ENCODE measurements at regions not wholly inside any gene's neighbourhood (a gene's known extent, or its start where the extent isn't known, plus 50 kb on each side); places are given as distances from the start of the nearest gene placed in this dataset.
"Not testable (repeated sequence)": the region's sequence is repeated elsewhere in the genome, so short reads cannot be mapped to it uniquely, and the experiment has no call there.

DNA sequence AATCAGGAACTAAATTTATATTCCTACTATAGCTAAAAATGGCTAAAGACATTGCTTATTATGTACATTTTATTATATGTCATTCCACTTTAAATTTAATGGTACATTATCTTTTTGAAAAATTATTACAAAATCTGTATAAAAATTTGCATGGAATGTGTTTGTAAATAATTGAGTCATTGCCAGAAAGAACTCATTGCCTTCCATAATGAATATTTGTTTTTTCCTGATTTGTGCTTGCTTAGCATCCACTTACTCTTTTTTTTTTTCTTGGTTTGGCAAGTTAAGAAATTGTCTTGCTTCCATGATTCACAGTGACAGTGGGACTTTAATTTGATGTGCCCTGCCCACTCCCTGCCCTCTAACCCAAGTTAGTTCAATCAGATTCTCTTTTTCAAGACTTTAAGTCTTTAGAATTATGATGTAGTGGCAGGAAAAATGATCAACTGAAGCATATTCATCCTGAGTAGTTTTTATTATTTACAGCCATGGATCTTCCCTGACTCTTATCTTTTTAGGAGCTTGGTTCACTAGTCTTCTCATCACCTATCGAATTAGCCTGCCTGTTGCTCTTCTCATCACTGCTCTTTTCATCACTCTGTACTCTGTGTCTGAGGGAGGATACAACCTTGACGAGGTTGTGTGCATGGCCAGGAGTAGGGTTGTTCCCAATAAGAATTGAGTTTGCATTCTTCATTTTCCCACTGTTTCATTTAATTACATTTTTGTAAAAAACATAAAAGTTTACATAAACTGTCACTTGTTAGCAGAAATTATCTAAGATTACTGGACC is 442.0 kb downstream of the BTG1 start:
- in situ Hi-C loops (cut with MboI; ENCODE audit: low sequenced_read_pairs, unreplicated experiment), result no loop called here
- TF ChIP-seq, protein P1, sequence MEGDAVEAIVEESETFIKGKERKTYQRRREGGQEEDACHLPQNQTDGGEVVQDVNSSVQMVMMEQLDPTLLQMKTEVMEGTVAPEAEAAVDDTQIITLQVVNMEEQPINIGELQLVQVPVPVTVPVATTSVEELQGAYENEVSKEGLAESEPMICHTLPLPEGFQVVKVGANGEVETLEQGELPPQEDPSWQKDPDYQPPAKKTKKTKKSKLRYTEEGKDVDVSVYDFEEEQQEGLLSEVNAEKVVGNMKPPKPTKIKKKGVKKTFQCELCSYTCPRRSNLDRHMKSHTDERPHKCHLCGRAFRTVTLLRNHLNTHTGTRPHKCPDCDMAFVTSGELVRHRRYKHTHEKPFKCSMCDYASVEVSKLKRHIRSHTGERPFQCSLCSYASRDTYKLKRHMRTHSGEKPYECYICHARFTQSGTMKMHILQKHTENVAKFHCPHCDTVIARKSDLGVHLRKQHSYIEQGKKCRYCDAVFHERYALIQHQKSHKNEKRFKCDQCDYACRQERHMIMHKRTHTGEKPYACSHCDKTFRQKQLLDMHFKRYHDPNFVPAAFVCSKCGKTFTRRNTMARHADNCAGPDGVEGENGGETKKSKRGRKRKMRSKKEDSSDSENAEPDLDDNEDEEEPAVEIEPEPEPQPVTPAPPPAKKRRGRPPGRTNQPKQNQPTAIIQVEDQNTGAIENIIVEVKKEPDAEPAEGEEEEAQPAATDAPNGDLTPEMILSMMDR (IDR thresholded peaks at IDR 0.05; ENCODE audit: borderline replicate concordance, control extremely low read depth, extremely low read depth, insufficient read depth, missing control alignments), result no peak
- DNase-seq (ENCODE audit: low spot score), result no peak

DNA sequence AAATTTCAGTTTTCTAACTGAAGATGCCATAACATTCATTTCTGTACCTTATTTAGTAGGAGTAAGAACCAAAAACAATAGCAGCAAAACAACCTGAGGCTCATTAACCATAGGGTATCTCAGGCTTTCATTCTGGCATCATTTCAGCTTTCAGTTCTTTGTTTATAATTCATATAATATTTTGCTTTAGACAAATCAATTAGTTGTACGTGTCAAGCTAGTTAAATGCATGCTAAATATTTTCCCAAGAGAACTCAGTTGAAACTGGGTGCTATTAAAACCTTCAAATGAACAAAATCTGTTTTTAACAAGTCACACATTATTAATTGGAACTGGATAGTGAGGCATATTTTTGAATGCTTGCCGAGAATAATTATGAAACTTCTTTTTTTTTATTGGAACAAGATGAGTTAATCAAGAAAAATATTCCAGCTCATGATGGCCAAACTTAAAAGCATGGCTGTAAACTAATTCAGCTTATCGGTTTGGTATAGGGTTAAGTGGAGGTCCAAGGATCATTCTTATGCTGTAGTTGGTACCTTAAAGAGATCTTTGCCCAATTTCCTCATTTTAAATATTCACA is 442.7 kb downstream of the BTG1 start:
- TF ChIP-seq, protein P1 (IDR thresholded peaks at IDR 0.05; ENCODE audit: borderline replicate concordance, control extremely low read depth, extremely low read depth, insufficient read depth, missing control alignments), result no peak
- in situ Hi-C loops (cut with MboI; ENCODE audit: low sequenced_read_pairs, unreplicated experiment), result no loop called here
- no peak for DNase-seq (ENCODE audit: low spot score)

DNA sequence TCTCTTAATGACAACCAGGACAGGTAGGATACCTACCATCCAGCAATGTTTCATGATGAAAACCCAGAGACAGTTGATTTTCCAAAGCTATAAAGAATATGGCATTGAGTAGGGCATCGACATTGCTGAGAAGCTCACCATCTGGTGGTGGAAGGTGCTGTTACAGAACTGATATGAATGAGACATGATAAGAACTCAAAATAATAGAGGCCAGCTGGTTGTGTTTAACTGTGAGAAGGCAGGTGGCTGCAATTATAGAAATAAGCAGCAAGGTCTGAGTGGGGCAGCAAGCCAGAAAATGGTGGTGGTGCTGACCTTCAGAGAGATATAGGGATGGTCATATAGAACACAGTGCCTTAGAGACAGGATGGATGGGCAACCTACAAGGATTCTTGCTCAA is 449.7 kb downstream of the BTG1 start:
- no peak for DNase-seq (ENCODE audit: low spot score)
- in situ Hi-C loops (cut with MboI; ENCODE audit: low sequenced_read_pairs, unreplicated experiment), result no loop called here
- TF ChIP-seq, protein P1 (IDR thresholded peaks at IDR 0.05; ENCODE audit: borderline replicate concordance, control extremely low read depth, extremely low read depth, insufficient read depth, missing control alignments), result no peak

- DNase-seq (ENCODE audit: low spot score); in situ Hi-C loops (cut with MboI; ENCODE audit: low sequenced_read_pairs, unreplicated experiment): not testable (repeated sequence)
These were observed 450.2 kb downstream of the BTG1 start for GRCh38 chr12:91695406-91695805.

DNA sequence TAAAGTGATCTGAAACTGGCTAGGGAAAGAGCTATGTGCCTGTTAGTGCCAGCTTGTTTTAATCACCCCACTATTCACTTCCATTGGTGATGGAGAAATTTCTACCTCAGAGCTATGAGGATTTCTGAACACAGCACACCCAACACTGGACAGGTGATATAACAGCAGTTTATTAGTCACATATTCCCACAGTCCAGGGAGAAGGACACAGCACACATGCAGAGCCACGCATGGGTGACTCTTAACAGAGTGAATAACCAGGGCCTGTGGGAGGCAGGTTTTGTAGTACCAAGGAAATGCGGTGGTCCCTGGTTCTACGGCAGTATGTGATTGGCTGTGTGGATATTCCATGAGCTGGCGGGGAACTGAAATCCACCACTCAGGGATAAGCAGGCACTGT is 455.1 kb downstream of the BTG1 start:
- no peak for DNase-seq (ENCODE audit: low spot score)

GRCh38 chr12:91687052-91688017 is 458.3 kb downstream of the BTG1 start:
- in situ Hi-C loops (cut with MboI; ENCODE audit: low sequenced_read_pairs, unreplicated experiment), result no loop called here
- no peak for DNase-seq (ENCODE audit: low spot score)
- TF ChIP-seq, protein P1 (IDR thresholded peaks at IDR 0.05; ENCODE audit: borderline replicate concordance, control extremely low read depth, extremely low read depth, insufficient read depth, missing control alignments), result no peak

More for the DNA sequence above, 455.1 kb downstream of the BTG1 start:
- in situ Hi-C loops (cut with MboI; ENCODE audit: low sequenced_read_pairs, unreplicated experiment), result no loop called here
- TF ChIP-seq, protein P1 (IDR thresholded peaks at IDR 0.05; ENCODE audit: borderline replicate concordance, control extremely low read depth, extremely low read depth, insufficient read depth, missing control alignments), result no peak

Data from GM13976 (cell line).